NCI-H2227 (cell line): ENCODE measurements at regions not wholly inside any gene's neighbourhood (a gene's known extent, or its start where the extent isn't known, plus 50 kb on each side); places are given as distances from the start of the nearest gene placed in this dataset.
A peak's percentile ranks its signal among the peaks of the same experiment; 100 is the strongest.

ENCODE experiments used
- DNase-seq: peaks from one replicate; lab custom pipeline; 2025; ENCODE audit not compliant: unreplicated experiment; lab: John Stamatoyannopoulos, UW

GRCh38 chr2:66691031-66691965 is 256.4 kb downstream of the MEIS1 start:
- DNase-seq = peak; percentile 11

GRCh38 chr2:66692521-66693054 is 257.7 kb downstream of the MEIS1 start:
- DNase-seq = no peak

DNA sequence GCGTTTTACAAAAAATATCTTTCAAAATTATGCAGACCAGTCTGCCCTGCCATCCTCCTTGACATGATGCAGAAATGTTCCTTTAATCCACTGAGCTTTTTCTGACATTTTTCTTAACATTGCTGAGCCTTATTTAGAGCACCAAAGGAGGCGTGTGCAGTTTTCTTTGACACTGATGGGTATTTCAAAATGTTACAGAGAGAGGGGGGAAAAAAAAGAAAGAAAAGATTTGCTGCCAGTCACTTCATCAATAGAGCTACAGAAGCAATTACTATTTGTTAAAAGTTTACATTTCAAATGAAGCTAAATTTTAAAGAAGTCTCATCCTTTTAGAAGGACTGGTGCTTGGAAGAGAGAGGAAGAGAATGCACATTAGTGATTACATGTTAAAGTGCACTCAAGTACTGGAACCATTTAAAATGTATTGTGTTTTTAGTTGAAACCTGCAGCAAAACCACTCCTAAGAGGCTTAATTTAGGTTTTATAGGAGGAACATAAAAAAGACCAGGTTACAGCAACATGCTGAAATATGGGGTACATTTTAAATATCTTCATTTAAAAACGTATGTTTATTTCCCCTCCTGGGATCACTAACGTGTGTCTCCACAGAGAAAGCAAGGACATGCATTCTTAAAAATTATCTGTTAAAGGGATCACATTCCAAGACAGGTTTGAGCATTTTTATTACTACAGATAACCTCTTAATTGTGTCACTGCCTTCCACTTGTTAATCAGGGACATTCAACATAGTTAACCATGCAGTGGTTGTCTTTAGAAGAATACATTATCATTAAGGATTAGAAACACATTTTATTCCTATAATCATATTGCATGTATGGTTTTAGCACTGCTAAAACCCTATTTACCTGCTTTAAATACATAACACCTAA is 258.4 kb downstream of the MEIS1 start:
- no peak for DNase-seq

DNA sequence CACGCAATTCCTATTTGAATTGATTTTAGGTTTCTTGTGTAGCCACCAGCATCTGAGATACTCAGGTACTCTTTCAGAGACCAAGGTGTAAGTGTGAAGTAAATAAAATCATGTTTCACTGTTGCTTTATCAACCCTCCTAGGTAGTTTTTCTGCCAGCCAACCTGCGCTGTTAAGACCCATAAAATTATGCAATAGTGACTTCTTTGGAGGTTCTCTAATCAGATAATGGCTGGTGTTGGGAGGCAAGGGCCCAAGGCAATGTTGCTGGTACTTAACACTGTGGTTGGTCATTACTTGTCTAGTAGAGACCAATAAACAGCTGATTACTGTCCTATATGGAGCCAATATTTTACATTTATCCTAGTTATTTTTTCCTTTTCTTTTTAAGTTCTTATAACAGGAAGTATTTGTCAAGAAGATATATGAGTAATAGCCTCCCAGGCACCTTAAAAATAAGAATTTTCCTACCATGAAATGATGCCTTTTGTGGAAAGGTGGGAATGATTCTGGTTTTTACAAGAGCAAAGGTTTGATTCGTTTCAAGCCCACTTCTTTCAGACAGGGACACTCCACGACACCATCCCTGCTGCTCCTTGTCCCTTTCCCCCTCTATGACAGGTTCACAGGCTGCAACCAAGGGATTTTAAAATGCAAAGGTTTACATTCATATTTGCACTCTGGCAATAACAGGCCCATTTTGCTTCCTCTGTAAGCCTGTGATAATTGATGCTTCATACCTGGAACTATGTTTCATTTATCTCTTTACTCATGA is 259.3 kb downstream of the MEIS1 start:
- DNase-seq = no peak

GRCh38 chr2:66695226-66695735 is 260.4 kb downstream of the MEIS1 start:
- DNase-seq = peak; percentile 35

DNA sequence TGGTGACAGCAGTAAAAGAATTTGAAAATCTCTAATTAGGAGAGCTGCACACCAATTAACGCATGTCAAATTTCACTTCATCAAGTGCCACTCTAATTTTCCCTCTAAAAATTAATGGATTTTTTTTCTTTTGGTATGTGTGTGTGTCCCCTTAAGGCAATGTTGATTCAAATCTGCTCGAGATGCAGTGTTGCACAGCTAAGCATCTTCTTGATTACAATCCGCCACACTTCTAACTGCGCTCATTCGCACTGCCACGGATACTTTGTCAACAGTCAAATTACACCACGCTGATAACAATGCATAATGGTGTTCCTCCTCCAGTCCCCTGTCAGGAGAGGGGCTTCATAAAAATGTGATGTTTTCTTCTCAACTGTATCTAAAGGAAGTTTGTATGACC is 261.4 kb downstream of the MEIS1 start:
- DNase-seq = peak; percentile 43

DNA sequence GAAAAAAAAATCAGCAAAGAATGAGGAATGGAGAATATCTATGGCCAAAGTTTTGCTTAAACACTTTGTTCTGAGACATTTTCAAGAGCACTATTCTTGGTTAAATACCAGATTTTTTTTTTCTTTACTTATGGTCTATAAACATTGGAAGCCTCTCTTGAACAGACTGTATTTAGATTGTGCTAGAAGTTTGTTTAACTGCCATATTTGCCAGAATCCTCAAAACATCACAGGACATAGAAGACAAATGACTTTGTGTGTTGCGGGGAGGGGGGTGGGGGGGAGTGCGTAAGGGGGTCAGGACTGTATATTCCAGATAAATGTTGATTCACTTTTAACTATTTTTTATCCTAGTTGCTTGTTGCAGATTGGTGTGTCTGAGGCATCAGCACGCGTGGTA is 262.0 kb downstream of the MEIS1 start:
- no peak for DNase-seq

DNA sequence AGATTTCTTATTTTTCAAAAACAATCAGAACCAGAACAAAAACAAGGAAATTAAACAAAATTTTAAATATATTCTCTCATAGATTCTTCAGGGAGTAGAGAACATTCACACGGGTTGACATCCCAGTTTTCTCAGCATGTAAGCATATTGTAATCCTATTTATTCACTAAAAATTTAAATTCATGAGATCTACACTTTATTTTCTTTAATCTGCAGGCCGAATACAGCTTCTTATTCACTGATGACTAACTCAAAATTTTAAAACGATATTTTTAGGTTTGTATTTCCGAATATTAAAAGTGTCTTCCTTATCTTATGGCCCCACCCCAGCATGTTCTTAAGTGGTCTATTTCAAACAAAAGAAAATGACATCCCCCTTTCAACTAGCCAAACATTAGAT is 262.4 kb downstream of the MEIS1 start:
- DNase-seq = no peak

DNA sequence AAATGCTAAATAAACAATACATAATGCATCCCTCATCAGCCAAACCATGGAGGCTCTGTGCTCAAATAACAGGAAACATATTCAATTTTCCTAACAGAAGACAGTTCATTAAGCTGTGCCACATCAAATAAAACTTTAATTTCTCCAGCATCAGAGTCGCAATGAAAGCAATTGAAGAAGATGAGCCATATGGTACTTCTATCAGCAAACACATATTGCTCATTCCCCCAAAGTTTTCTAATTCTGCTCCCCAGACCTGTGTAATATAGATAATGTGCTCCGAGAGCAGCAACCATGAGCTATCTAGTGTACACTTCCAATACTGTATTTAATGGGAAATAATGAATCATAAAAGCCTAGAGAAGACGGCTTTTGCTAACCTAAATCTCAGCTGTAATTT is 263.2 kb downstream of the MEIS1 start:
- DNase-seq = no peak

GRCh38 chr2:66698576-66699239 is 263.8 kb downstream of the MEIS1 start:
- DNase-seq = no peak

- no peak for DNase-seq
Observed at GRCh38 chr2:66699416-66699792, 264.5 kb downstream of the MEIS1 start.

GRCh38 chr2:66699793-66700676 is 265.1 kb downstream of the MEIS1 start:
- DNase-seq = peak; percentile 63

GRCh38 chr2:66700677-66701066 is 265.7 kb downstream of the MEIS1 start:
- no peak for DNase-seq

GRCh38 chr2:66701251-66701650 is 266.3 kb downstream of the MEIS1 start:
- no peak for DNase-seq

GRCh38 chr2:66701656-66702055 is 266.7 kb downstream of the MEIS1 start:
- no peak for DNase-seq

GRCh38 chr2:66702301-66702700 is 267.4 kb downstream of the MEIS1 start:
- no peak for DNase-seq

DNA sequence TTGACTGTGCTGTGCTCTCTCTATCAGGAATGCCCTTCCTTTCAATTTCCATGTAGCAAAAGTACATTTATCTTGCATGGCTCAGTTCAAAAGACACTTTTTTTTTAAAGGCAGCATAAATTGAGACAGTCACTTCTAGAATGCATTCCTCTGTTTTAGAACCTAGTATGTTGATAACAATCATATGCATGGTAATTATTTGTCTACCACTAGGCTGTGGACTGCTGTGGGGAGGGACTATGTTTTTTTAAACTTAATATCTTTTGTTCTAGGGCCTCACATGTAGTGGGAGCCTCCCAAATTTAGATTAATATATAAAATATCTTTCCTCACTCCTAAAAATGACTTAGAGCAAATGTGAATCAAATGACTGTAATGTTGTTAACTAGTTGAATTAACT is 269.9 kb downstream of the MEIS1 start:
- DNase-seq = no peak

DNA sequence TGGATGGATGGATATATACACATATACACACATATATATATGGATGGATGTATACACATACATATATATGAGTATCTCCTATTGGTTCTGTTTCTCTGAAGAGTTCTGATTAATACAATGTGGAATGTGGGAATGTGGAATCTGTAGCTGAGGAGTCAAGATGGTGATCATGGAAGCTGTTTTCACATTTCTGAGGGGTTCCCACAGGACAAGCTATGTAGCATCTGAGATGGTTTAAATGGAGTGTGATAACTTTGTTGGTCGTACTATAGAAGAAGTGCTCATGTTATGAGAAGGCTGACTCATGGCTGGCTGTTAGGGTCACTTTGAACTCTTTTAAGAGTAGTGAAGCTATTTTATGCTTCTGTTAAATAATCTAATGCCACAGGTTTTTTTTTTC is 279.7 kb downstream of the MEIS1 start:
- no peak for DNase-seq

- peak; percentile 7 for DNase-seq
Observed at GRCh38 chr2:66717218-66717905, 282.4 kb downstream of the MEIS1 start.
